Right lobe of liver (tissue), 6 donors: ENCODE measurements at regions not wholly inside any gene's neighbourhood (a gene's known extent, or its start where the extent isn't known, plus 50 kb on each side); places are given as distances from the start of the nearest gene placed in this dataset.

Experiments
- ATAC-seq, 4 donors: fragments of 200-7000 bp; cut with Tn5 transposase; one replicate each; pipeline ENCODE4 v1.9.1; 2020; ENCODE audit warnings: mild to moderate bottlenecking in 4 of 4, moderate library complexity in 4 of 4
- DNase-seq, 3 donors: peaks; one replicate each; pipeline ENCODE4 v3.0.0-alpha.2; 2020
- H3K27ac ChIP-seq, 3 donors: fragments of 200-600 bp; one replicate each; pipeline ENCODE4 v1.8.0; 2022
- H3K27me3 ChIP-seq, 2 donors: fragments of 200-600 bp; one replicate each; pipeline ENCODE4 v1.8.0; 2022
- H3K36me3 ChIP-seq, 4 donors: fragments of 200-600 bp; sonication (generic) in 1 of 4; one replicate each; pipeline versions ENCODE4 v1.5.1 to v1.8.0; 2017 to 2022; ENCODE audit warnings: control low read depth in 1 of 4
- H3K4me1 ChIP-seq, 4 donors: fragments of 200-600 bp; sonication (generic) in 1 of 4; one replicate each; pipeline versions ENCODE4 v1.5.1 to v1.8.0; 2017 to 2022; ENCODE audit warnings: control low read depth in 1 of 4
- H3K4me3 ChIP-seq, 3 donors: fragments of 200-600 bp; one replicate each; pipeline ENCODE4 v1.8.0; 2022
- H3K9me3 ChIP-seq, 4 donors: fragments of 200-600 bp; sonication (generic) in 1 of 4; one replicate each; pipeline versions ENCODE4 v1.5.1 to v1.8.0; 2017 to 2022; ENCODE audit warnings: control low read depth in 1 of 4
- CTCF ChIP-seq, 4 donors: fragments of 200-600 bp in 3 of 4; fragments of 450-650 bp in 1 of 4; IDR thresholded peaks; one replicate each; pipeline versions ENCODE4 v1.5.1 to v1.8.0; 2016 to 2022; ENCODE audit warnings: antibody characterized with exemption in 4 of 4, mild to moderate bottlenecking in 2 of 4
- POLR2A ChIP-seq: fragments of 450-650 bp; IDR thresholded peaks from one replicate; pipeline ENCODE4 v1.6.1; 2017; ENCODE audit warnings: antibody characterized with exemption, mild to moderate bottlenecking
- WGBS: methylation state at CpG from one replicate; pipeline ENCODE4 v1.1.6; 2018; ENCODE audit warnings: low coverage, low lambda C conversion rate; ENCODE audit not compliant: insufficient coverage; ENCODE audit errors: missing lambda C conversion rate; 5-methylcytosine and 5-hydroxymethylcytosine counted together
- intact Hi-C, 2 donors: fragments of 100-400 bp; cut with DNase I; formaldehyde crosslinking; loops; one replicate each; pipeline versions ENCODE4 v1.11.2 to v1.14.1; 2022
- donor health status: DM: no; HTN: yes; CAD: no.
- donor health status: DM: no; HTN: no; CAD: no.
- donor health status: DM: no; HTN: no; CAD: no.
- donor health status: DM: no; HTN: yes; CAD: no.
- donor health status: DM: no; HTN: yes; CAD: no.

GRCh38 chr9:82612942-82613341, 450.0 kb downstream of the RASEF start:
- TF ChIP-seq CTCF (IDR thresholded peaks at IDR 0.05) (no peak), POLR2A (no peak)
- intact Hi-C loops = no loop called here

GRCh38 chr9:82613498-82613897, 449.4 kb downstream of the RASEF start:
- 85% methylated on average over 3 of the region's 3 CpGs for WGBS
- intact Hi-C loops = no loop called here
- no peaks in the 10 kb centered on the region for H3K9me3 ChIP-seq
- H3K27me3 ChIP-seq = no peaks in the 10 kb centered on the region
- no peaks in the 10 kb centered on the region for H3K4me1 ChIP-seq
- H3K36me3 ChIP-seq = no peaks in the 10 kb centered on the region
- ATAC-seq = no peak
- TF ChIP-seq CTCF (IDR thresholded peaks at IDR 0.05) = no peak
- no peak for TF ChIP-seq POLR2A
- no peak overlapping the region for H3K4me3 ChIP-seq
- DNase-seq = no peak
- no peak overlapping the region for H3K27ac ChIP-seq

More at GRCh38 chr9:82612942-82613341, 450.0 kb downstream of the RASEF start:
- Histone ChIP-seq H3K27me3 (no peaks in the 10 kb centered on the region), H3K9me3 (no peaks in the 10 kb centered on the region), H3K36me3 (no peaks in the 10 kb centered on the region), H3K4me1 (no peaks in the 10 kb centered on the region), H3K4me3 (no peak overlapping the region), H3K27ac (no peak overlapping the region)
- WGBS = 80% methylated on average over 5 of the region's 5 CpGs
- ATAC-seq = no peak
- DNase-seq = no peak

- 54% methylated on average over 3 of the region's 3 CpGs for WGBS
- no peaks in the 10 kb centered on the region for H3K36me3 ChIP-seq
- no peaks in the 10 kb centered on the region for H3K27me3 ChIP-seq
- H3K4me1 ChIP-seq = no peaks in the 10 kb centered on the region
- ATAC-seq (no peak), DNase-seq (no peak)
- H3K9me3 ChIP-seq = no peaks in the 10 kb centered on the region
- TF ChIP-seq POLR2A (no peak), CTCF (IDR thresholded peaks at IDR 0.05) (no peak)
- intact Hi-C loops = no loop called here
- no peak overlapping the region for H3K4me3 ChIP-seq
- H3K27ac ChIP-seq = no peak overlapping the region
Measured at GRCh38 chr9:82616545-82616944, 446.4 kb downstream of the RASEF start.

- intact Hi-C loops = no loop called here
- 62% methylated on average over 1 of the region's 1 CpG for WGBS
- ATAC-seq = no peak
Measured at GRCh38 chr9:82621447-82621846, 441.5 kb downstream of the RASEF start.

More at GRCh38 chr9:82621447-82621846, 441.5 kb downstream of the RASEF start:
- H3K4me3 ChIP-seq = no peak overlapping the region
- H3K4me1 ChIP-seq = no peaks in the 10 kb centered on the region
- no peak for DNase-seq
- TF ChIP-seq CTCF (IDR thresholded peaks at IDR 0.05) = no peak
- no peak for TF ChIP-seq POLR2A
- no peaks in the 10 kb centered on the region for H3K9me3 ChIP-seq
- no peak overlapping the region for H3K27ac ChIP-seq
- no peaks in the 10 kb centered on the region for H3K27me3 ChIP-seq
- H3K36me3 ChIP-seq = no peaks in the 10 kb centered on the region
